ENCODE measurements at regions not wholly inside any gene's neighbourhood (a gene's known extent, or its start where the extent isn't known, plus 50 kb on each side); places are given as distances from the start of the nearest gene placed in this dataset.

GRCh38 chr1:73717976-73718375 lies 480.0 kb downstream of the LRRIQ3 start:
- no peaks in the 10 kb centered on the region for H3K9me3 ChIP-seq
- intact Hi-C loops (cut with DNase I; ENCODE audit: low total_unique reads), result no loop called here

GRCh38 chr1:73711089-73711488 lies 486.9 kb downstream of the LRRIQ3 start:
- Histone ChIP-seq H3K27ac (no peak overlapping the region), H3K9me3 (no peaks in the 10 kb centered on the region), H3K27me3 (no peaks in the 10 kb centered on the region), H3K4me1 (no peaks in the 10 kb centered on the region), H3K36me3 (ENCODE audit: low read depth, missing control alignments) (no peaks in the 10 kb centered on the region), H3K4me3 (no peak overlapping the region)
- DNase-seq, result no peak
- TF ChIP-seq POLR2A (IDR thresholded peaks at IDR 0.05) (no peak), CTCF (IDR thresholded peaks at IDR 0.05) (no peak)
- 94 to 100% methylated on average over 1 of the region's 1 CpG for WGBS, 2 donors
- intact Hi-C loops (cut with DNase I; ENCODE audit: low total_unique reads), result no loop called here

More at GRCh38 chr1:73717976-73718375, 480.0 kb downstream of the LRRIQ3 start:
- Histone ChIP-seq H3K4me3 (no peak overlapping the region), H3K27me3 (no peaks in the 10 kb centered on the region), H3K27ac (no peak overlapping the region), H3K36me3 (ENCODE audit: low read depth, missing control alignments) (no peaks in the 10 kb centered on the region), H3K4me1 (no peaks in the 10 kb centered on the region)
- WGBS, 2 donors, result 90 to 96% methylated on average over 1 of the region's 1 CpG
- DNase-seq, result no peak
- no peak for TF ChIP-seq CTCF (IDR thresholded peaks at IDR 0.05)
- no peak for TF ChIP-seq POLR2A (IDR thresholded peaks at IDR 0.05)

GRCh38 chr1:73701826-73702225 lies 496.1 kb downstream of the LRRIQ3 start:
- no peak for DNase-seq
- TF ChIP-seq CTCF (IDR thresholded peaks at IDR 0.05), result no peak
- TF ChIP-seq POLR2A (IDR thresholded peaks at IDR 0.05), result no peak
- H3K4me1 ChIP-seq, result no peaks in the 10 kb centered on the region
- WGBS, 2 donors, result 54 to 68% methylated on average over 1 of the region's 1 CpG
- no peaks in the 10 kb centered on the region for H3K36me3 ChIP-seq (ENCODE audit: low read depth, missing control alignments)
- H3K27me3 ChIP-seq, result no peaks in the 10 kb centered on the region
- H3K4me3 ChIP-seq, result no peak overlapping the region
- no peak overlapping the region for H3K27ac ChIP-seq
- intact Hi-C loops (cut with DNase I; ENCODE audit: low total_unique reads), result no loop called here
- H3K9me3 ChIP-seq, result no peaks in the 10 kb centered on the region

DNA sequence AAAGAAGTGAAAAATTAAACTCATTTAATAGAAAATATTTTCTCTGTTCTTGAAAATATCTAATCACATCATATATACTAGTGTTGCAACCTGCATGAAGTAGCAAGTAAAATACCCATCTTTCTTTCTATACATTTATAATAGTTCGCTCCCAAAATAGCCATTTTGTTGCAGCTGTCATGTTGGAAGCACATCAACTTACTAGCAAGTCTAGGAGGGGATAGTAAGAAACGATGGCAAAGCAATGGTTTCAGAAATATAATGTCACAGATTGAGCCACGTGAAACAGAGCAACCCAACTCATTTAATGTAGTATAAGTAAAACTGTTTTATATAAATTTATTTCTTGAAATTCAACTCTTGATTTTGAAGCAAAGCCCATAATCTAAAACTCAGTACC lies 521.8 kb downstream of the LRRIQ3 start:
- WGBS, 2 donors, result 77 to 83% methylated on average over 3 of the region's 3 CpGs
- Histone ChIP-seq H3K9me3 (no peaks in the 10 kb centered on the region), H3K27ac (no peak overlapping the region), H3K36me3 (ENCODE audit: low read depth, missing control alignments) (no peaks in the 10 kb centered on the region), H3K27me3 (no peaks in the 10 kb centered on the region), H3K4me1 (no peaks in the 10 kb centered on the region), H3K4me3 (no peak overlapping the region)
- TF ChIP-seq POLR2A (IDR thresholded peaks at IDR 0.05) (no peak), CTCF (IDR thresholded peaks at IDR 0.05) (no peak)
- DNase-seq, result no peak
- intact Hi-C loops (cut with DNase I; ENCODE audit: low total_unique reads), result no loop called here

GRCh38 chr1:73674945-73675561 lies 522.9 kb downstream of the LRRIQ3 start:
- no peak overlapping the region for H3K4me3 ChIP-seq
- peak in 2 of 3 experiments; percentile 23 to 59 for TF ChIP-seq CTCF (IDR thresholded peaks at IDR 0.05)
- no peak for TF ChIP-seq POLR2A (IDR thresholded peaks at IDR 0.05)
- no peaks in the 10 kb centered on the region for H3K36me3 ChIP-seq (ENCODE audit: low read depth, missing control alignments)
- H3K27me3 ChIP-seq, result no peaks in the 10 kb centered on the region
- intact Hi-C loops (cut with DNase I; ENCODE audit: low total_unique reads), result no loop called here
- 20 to 27% methylated on average over 2 of the region's 2 CpGs for WGBS, 2 donors
- no peaks in the 10 kb centered on the region for H3K9me3 ChIP-seq
- H3K27ac ChIP-seq, result no peak overlapping the region
- H3K4me1 ChIP-seq, result no peaks in the 10 kb centered on the region
- no peak for DNase-seq

All from testis (tissue), 2 donors.